ENCODE measurements at regions not wholly inside any gene's neighbourhood (a gene's known extent, or its start where the extent isn't known, plus 50 kb on each side); places are given as distances from the start of the nearest gene placed in this dataset.
A peak's percentile ranks its signal among the peaks of the same experiment; 100 is the strongest.

- intact Hi-C loops (cut with micrococcal nuclease) = loop anchor here (5.0 kb wide), 2 partner anchors 60 to 275 kb away; partner anchors contain the start of gene PCGF5
- H3K4me2 ChIP-seq (ENCODE audit: low read length) = peak overlapping the region; percentile 93
- no TSS peak for BruUV-seq (replicated peaks)
- no peaks in the 10 kb centered on the region for H3K9me2 ChIP-seq (replicated peaks; ENCODE audit: low read length)
- 0 out of 2 replicates have a peak overlapping the region, but pooled peaks have one; percentile 40 for H3K27ac ChIP-seq (ENCODE audit: low read length)
- no peaks in the 10 kb centered on the region for H3K27me3 ChIP-seq (ENCODE audit: low read length)
- ChIA-PET POLR2A (ENCODE audit: unreplicated experiment) (no interaction called here), CTCF (interaction anchor here (0.6 kb wide), 2 partner anchors 92 to 134 kb away, joined by 3 read pairs; no protein-coding TSS in a partner anchor)
- TF ChIP-seq EZH2 (IDR thresholded peaks at IDR 0.05; ENCODE audit: low read length, unreplicated experiment) = no peak
- no peak for TF ChIP-seq CTCF (conservative IDR thresholded peaks at IDR 0.05; ENCODE audit: low read depth, low read length)
- TF ChIP-seq EZH2phosphoT487 (IDR thresholded peaks at IDR 0.05; ENCODE audit: borderline replicate concordance, low read length) = no peak
- DNase-seq = peak; percentile 32
- peaks cover 9% of the 10 kb centered on the region; the same call in 1 of the 2 replicates for H3K79me2 ChIP-seq (ENCODE audit: low read length)
- peaks cover 10% of the 10 kb centered on the region; the same call in 1 of the 2 replicates for H3K4me1 ChIP-seq (ENCODE audit: insufficient read depth, low read length)
- no peaks in the 10 kb centered on the region for H3K36me3 ChIP-seq (ENCODE audit: low read depth, low read length)
- H3F3A ChIP-seq (ENCODE audit: low read length, unreplicated experiment) = no peaks in the 10 kb centered on the region
- H3K4me3 ChIP-seq (ENCODE audit: low read length) = peak overlapping the region; percentile 82
- H3K9ac ChIP-seq (ENCODE audit: low read length) = no peak overlapping the region; the same call in 1 of the 2 replicates
- peak overlapping the region; percentile 84 for H2AFZ ChIP-seq (ENCODE audit: low read length)
- no peaks in the 10 kb centered on the region for H3K9me3 ChIP-seq (ENCODE audit: low read length)
- H4K20me1 ChIP-seq (ENCODE audit: low read length) = no peaks in the 10 kb centered on the region
- ATAC-seq = peak; percentile 71
Observed at GRCh38 chr10:91162495-91163268, 57.8 kb upstream of the PCGF5 start.

GRCh38 chr10:91163269-91163868 is 57.1 kb upstream of the PCGF5 start:
- Histone ChIP-seq H3K27ac (ENCODE audit: low read length) (peak overlapping the region; percentile 40), H3K79me2 (ENCODE audit: low read length) (peaks cover 9% of the 10 kb centered on the region; the same call in 1 of the 2 replicates), H3F3A (ENCODE audit: low read length, unreplicated experiment) (no peaks in the 10 kb centered on the region), H3K9ac (ENCODE audit: low read length) (peak overlapping the region; percentile 44), H3K9me2 (replicated peaks; ENCODE audit: low read length) (no peaks in the 10 kb centered on the region), H3K9me3 (ENCODE audit: low read length) (no peaks in the 10 kb centered on the region), H3K4me1 (ENCODE audit: insufficient read depth, low read length) (peaks cover 10% of the 10 kb centered on the region; the same call in 1 of the 2 replicates), H3K36me3 (ENCODE audit: low read depth, low read length) (no peaks in the 10 kb centered on the region), H4K20me1 (ENCODE audit: low read length) (no peaks in the 10 kb centered on the region), H3K4me3 (ENCODE audit: low read length) (peak overlapping the region; percentile 82), H2AFZ (ENCODE audit: low read length) (peak overlapping the region; percentile 77), H3K4me2 (ENCODE audit: low read length) (peak overlapping the region; percentile 92), H3K27me3 (ENCODE audit: low read length) (no peaks in the 10 kb centered on the region)
- DNase-seq = peak; percentile 43
- TF ChIP-seq EZH2phosphoT487 (IDR thresholded peaks at IDR 0.05; ENCODE audit: borderline replicate concordance, low read length) = no peak
- ChIA-PET CTCF (interaction anchor here (0.6 kb wide), 2 partner anchors 80 to 91 kb away, joined by 3 read pairs; no protein-coding TSS in a partner anchor), POLR2A (ENCODE audit: unreplicated experiment) (interaction anchor here (0.6 kb wide), 1 partner anchor 85 kb away, joined by 3 read pairs; no protein-coding TSS in a partner anchor)
- ATAC-seq = peak; percentile 30
- intact Hi-C loops (cut with micrococcal nuclease) = loop anchor here (5.0 kb wide), 2 partner anchors 59 to 276 kb away; partner anchors contain the start of gene PCGF5
- no TSS peak for BruUV-seq (replicated peaks)

- Histone ChIP-seq H2AFZ (ENCODE audit: low read length) (peak overlapping the region; percentile 77), H3K27me3 (ENCODE audit: low read length) (no peaks in the 10 kb centered on the region), H3K36me3 (ENCODE audit: low read depth, low read length) (no peaks in the 10 kb centered on the region), H3K9me2 (replicated peaks; ENCODE audit: low read length) (no peaks in the 10 kb centered on the region), H3K9me3 (ENCODE audit: low read length) (no peaks in the 10 kb centered on the region), H3K9ac (ENCODE audit: low read length) (peak overlapping the region; percentile 44), H3K79me2 (ENCODE audit: low read length) (peaks cover 9% of the 10 kb centered on the region; the same call in 1 of the 2 replicates), H3K4me1 (ENCODE audit: insufficient read depth, low read length) (peaks cover 10% of the 10 kb centered on the region; the same call in 1 of the 2 replicates), H3K4me3 (ENCODE audit: low read length) (peak overlapping the region; percentile 82), H3F3A (ENCODE audit: low read length, unreplicated experiment) (no peaks in the 10 kb centered on the region), H4K20me1 (ENCODE audit: low read length) (no peaks in the 10 kb centered on the region), H3K4me2 (ENCODE audit: low read length) (peak overlapping the region; percentile 92), H3K27ac (ENCODE audit: low read length) (peak overlapping the region; percentile 40)
- ChIA-PET CTCF (interaction anchor here (0.6 kb wide), 1 partner anchor 79 kb away, joined by 3 read pairs; no protein-coding TSS in a partner anchor), POLR2A (ENCODE audit: unreplicated experiment) (interaction anchor here (0.6 kb wide), 1 partner anchor 85 kb away, joined by 3 read pairs; no protein-coding TSS in a partner anchor)
- no peak for TF ChIP-seq CTCF (conservative IDR thresholded peaks at IDR 0.05; ENCODE audit: low read depth, low read length)
- no peak for TF ChIP-seq EZH2 (IDR thresholded peaks at IDR 0.05; ENCODE audit: low read length, unreplicated experiment)
- peak; percentile 93 for TF ChIP-seq EZH2phosphoT487 (IDR thresholded peaks at IDR 0.05; ENCODE audit: borderline replicate concordance, low read length)
- no TSS peak for BruUV-seq (replicated peaks)
- DNase-seq (peak; percentile 70), ATAC-seq (peak; percentile 52)
- intact Hi-C loops (cut with micrococcal nuclease) = loop anchor here (5.0 kb wide), 2 partner anchors 58 to 277 kb away; partner anchors contain the start of gene PCGF5
Observed at GRCh38 chr10:91163869-91164474, 56.5 kb upstream of the PCGF5 start.

Measured in PC-3 (cell line).